Muscle of leg (tissue), 3 donors: ENCODE measurements at regions not wholly inside any gene's neighbourhood (a gene's known extent, or its start where the extent isn't known, plus 50 kb on each side); places are given as distances from the start of the nearest gene placed in this dataset.
A peak's percentile ranks its signal among the peaks of the same experiment; 100 is the strongest.

Experiments used
- DNase-seq: peaks from one replicate; pipeline ENCODE4 v3.0.0; 2013
- H3K27ac ChIP-seq: one replicate; pipeline ENCODE4 v1.5.1; 2013; ENCODE audit warnings: mild to moderate bottlenecking, low read length, control low read depth
- H3K27me3 ChIP-seq: one replicate; pipeline ENCODE4 v1.6.1; 2013; ENCODE audit warnings: low read length; ENCODE audit not compliant: control insufficient read depth, insufficient read depth
- H3K36me3 ChIP-seq: one replicate; pipeline ENCODE4 v1.6.1; 2013; ENCODE audit warnings: low read length; ENCODE audit not compliant: control insufficient read depth, insufficient read depth
- H3K4me1 ChIP-seq: one replicate; pipeline ENCODE4 v1.6.1; 2013; ENCODE audit warnings: low read length; ENCODE audit not compliant: control insufficient read depth, insufficient read depth
- H3K4me3 ChIP-seq: one replicate; pipeline ENCODE4 v1.5.1; 2013; ENCODE audit warnings: low read length, control low read depth
- H3K9me3 ChIP-seq: replicated peaks from 2 replicates; pipeline ENCODE4 v1.6.1; 2013; ENCODE audit warnings: low read depth, low read length; ENCODE audit not compliant: control insufficient read depth
- WGBS: methylation state at CpG from one replicate; pipeline ENCODE4 v1.1.5; 2013; ENCODE audit warnings: missing lambda C conversion rate; ENCODE audit not compliant: insufficient coverage; 5-methylcytosine and 5-hydroxymethylcytosine counted together

DNA sequence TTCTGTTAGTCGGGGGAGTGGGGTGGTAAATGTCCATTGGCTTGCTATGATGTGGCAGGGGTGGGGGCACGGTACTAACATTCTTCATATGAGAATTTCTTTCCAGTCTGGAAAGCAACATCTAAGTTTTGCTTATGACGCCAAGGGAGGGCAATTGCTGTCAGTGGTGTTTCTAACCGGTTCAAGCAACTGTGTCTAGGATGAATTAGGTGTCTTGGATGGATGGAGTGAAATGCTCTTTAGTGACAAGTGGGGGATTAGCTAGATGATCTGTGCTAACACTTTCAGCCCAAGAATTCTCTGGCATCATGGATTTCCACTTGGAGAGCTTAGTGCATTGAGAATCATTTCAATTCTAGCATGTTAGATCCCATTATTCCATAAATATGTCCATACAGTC, 262.6 kb upstream of the SORL1-AS1 start:
- peak; percentile 82 for DNase-seq
- H3K27ac ChIP-seq, result no peak overlapping the region

GRCh38 chr11:121714351-121714750, 261.6 kb upstream of the SORL1-AS1 start:
- no peak overlapping the region for H3K27ac ChIP-seq
- 93% methylated on average over 3 of the region's 3 CpGs for WGBS
- H3K9me3 ChIP-seq, result no peaks in the 10 kb centered on the region
- H3K36me3 ChIP-seq, result no peaks in the 10 kb centered on the region
- peaks cover 5% of the 10 kb centered on the region for H3K4me1 ChIP-seq
- no peak overlapping the region for H3K4me3 ChIP-seq
- no peaks in the 10 kb centered on the region for H3K27me3 ChIP-seq
- DNase-seq, result no peak

More for the DNA sequence above, 262.6 kb upstream of the SORL1-AS1 start:
- no peaks in the 10 kb centered on the region for H3K27me3 ChIP-seq
- no peak overlapping the region for H3K4me3 ChIP-seq
- peaks cover 5% of the 10 kb centered on the region for H3K4me1 ChIP-seq
- no peaks in the 10 kb centered on the region for H3K9me3 ChIP-seq
- H3K36me3 ChIP-seq, result no peaks in the 10 kb centered on the region
- 41% methylated on average over 2 of the region's 4 CpGs for WGBS

GRCh38 chr11:121711939-121712338, 259.2 kb upstream of the SORL1-AS1 start:
- Histone ChIP-seq H3K27ac (no peak overlapping the region), H3K4me3 (no peak overlapping the region), H3K4me1 (peaks cover 5% of the 10 kb centered on the region), H3K27me3 (no peaks in the 10 kb centered on the region), H3K36me3 (no peaks in the 10 kb centered on the region), H3K9me3 (no peaks in the 10 kb centered on the region)
- no peak for DNase-seq
- WGBS, result no CpG with 5 or more reads among the region's 1 CpG

- H3K4me3 ChIP-seq, result no peak overlapping the region
- no peaks in the 10 kb centered on the region for H3K36me3 ChIP-seq
- peaks cover 5% of the 10 kb centered on the region for H3K4me1 ChIP-seq
- no peak for DNase-seq
- WGBS, result no CpG with 5 or more reads among the region's 2 CpGs
- no peaks in the 10 kb centered on the region for H3K27me3 ChIP-seq
- H3K27ac ChIP-seq, result no peak overlapping the region
- H3K9me3 ChIP-seq, result no peaks in the 10 kb centered on the region
Measured at GRCh38 chr11:121711236-121711635, 258.5 kb upstream of the SORL1-AS1 start.

GRCh38 chr11:121706884-121707420, 254.2 kb upstream of the SORL1-AS1 start:
- H3K4me3 ChIP-seq, result no peak overlapping the region
- peaks cover 13% of the 10 kb centered on the region for H3K4me1 ChIP-seq
- no peak for DNase-seq
- no peak overlapping the region for H3K27ac ChIP-seq
- H3K27me3 ChIP-seq, result no peaks in the 10 kb centered on the region
- no CpG with 5 or more reads among the region's 1 CpG for WGBS
- H3K9me3 ChIP-seq, result no peaks in the 10 kb centered on the region
- no peaks in the 10 kb centered on the region for H3K36me3 ChIP-seq

DNA sequence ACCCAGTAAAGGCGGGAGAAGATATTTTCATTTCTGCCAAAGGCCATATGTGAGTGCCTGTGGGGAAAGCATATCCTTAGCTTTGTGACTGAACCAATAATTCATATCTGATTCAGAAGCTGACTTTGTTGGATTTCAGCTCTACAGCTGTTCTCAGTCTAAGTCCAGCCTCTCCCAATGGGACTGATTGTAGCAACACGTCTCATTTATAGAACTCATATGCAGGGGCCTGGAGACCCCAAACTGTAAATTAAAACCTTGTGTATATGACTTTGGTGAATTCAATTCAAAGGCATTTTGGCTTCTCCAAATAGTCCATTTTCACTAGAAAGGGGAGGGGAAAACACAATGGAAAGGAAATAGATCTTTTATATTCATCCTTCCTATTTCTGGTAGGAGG, 250.4 kb upstream of the SORL1-AS1 start:
- Histone ChIP-seq H3K27ac (no peak overlapping the region), H3K36me3 (no peaks in the 10 kb centered on the region), H3K9me3 (no peaks in the 10 kb centered on the region), H3K27me3 (no peaks in the 10 kb centered on the region), H3K4me1 (peaks cover 13% of the 10 kb centered on the region), H3K4me3 (no peak overlapping the region)
- peak; percentile 94 for DNase-seq
- no CpG with 5 or more reads among the region's 2 CpGs for WGBS

DNA sequence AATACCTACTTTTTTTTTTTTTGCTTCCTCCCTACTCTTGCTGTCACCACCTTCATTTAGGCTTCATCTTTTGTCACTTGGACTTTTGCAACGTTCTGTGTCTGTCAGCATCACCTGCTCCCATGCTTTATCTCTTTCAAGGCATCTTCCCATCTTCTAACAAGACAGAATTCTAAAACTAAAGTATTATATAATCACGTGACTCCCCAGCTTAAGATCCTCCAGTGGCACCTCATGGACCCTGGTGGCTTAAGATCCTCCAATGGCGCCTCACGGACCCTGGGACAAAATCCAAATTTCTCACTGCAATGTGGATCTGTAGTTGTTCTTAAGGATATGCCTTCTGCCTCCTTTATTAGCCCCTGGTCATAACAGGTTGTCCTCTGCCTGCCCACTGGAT, 248.2 kb upstream of the SORL1-AS1 start:
- no peak overlapping the region for H3K4me3 ChIP-seq
- no peaks in the 10 kb centered on the region for H3K9me3 ChIP-seq
- no peaks in the 10 kb centered on the region for H3K36me3 ChIP-seq
- 75% methylated on average over 1 of the region's 4 CpGs for WGBS
- no peak overlapping the region for H3K27ac ChIP-seq
- peaks cover 24% of the 10 kb centered on the region for H3K4me1 ChIP-seq
- no peaks in the 10 kb centered on the region for H3K27me3 ChIP-seq
- no peak for DNase-seq

- no peaks in the 10 kb centered on the region for H3K36me3 ChIP-seq
- no peaks in the 10 kb centered on the region for H3K27me3 ChIP-seq
- WGBS, result no CpG with 5 or more reads among the region's 5 CpGs
- no peak overlapping the region for H3K4me3 ChIP-seq
- no peaks in the 10 kb centered on the region for H3K9me3 ChIP-seq
- H3K4me1 ChIP-seq, result peaks cover 27% of the 10 kb centered on the region
- DNase-seq, result no peak
- no peak overlapping the region for H3K27ac ChIP-seq
Measured at GRCh38 chr11:121699801-121700200, 247.0 kb upstream of the SORL1-AS1 start.

GRCh38 chr11:121696931-121697670, 244.3 kb upstream of the SORL1-AS1 start:
- no peak overlapping the region for H3K4me3 ChIP-seq
- peaks cover 13% of the 10 kb centered on the region for H3K4me1 ChIP-seq
- H3K36me3 ChIP-seq, result no peaks in the 10 kb centered on the region
- peak overlapping the region; percentile 79 for H3K27ac ChIP-seq
- H3K27me3 ChIP-seq, result no peaks in the 10 kb centered on the region
- DNase-seq, result no peak
- H3K9me3 ChIP-seq, result no peaks in the 10 kb centered on the region
- WGBS, result 92% methylated on average over 5 of the region's 10 CpGs

- Histone ChIP-seq H3K27me3 (no peaks in the 10 kb centered on the region), H3K4me3 (no peak overlapping the region), H3K9me3 (no peaks in the 10 kb centered on the region), H3K36me3 (no peaks in the 10 kb centered on the region), H3K27ac (peak overlapping the region; percentile 79), H3K4me1 (peaks cover 13% of the 10 kb centered on the region)
- DNase-seq, result peak; percentile 82
- WGBS, result 41% methylated on average over 3 of the region's 20 CpGs
Measured at GRCh38 chr11:121696177-121696871, 243.6 kb upstream of the SORL1-AS1 start.
